HuH-7.5 (cell line): ENCODE measurements at regions not wholly inside any gene's neighbourhood (a gene's known extent, or its start where the extent isn't known, plus 50 kb on each side); places are given as distances from the start of the nearest gene placed in this dataset.

Experiments
- DNase-seq: peaks from one replicate; pipeline ENCODE4 v3.0.0; 2011; ENCODE audit warnings: low spot score

- DNase-seq: no peak
Observed at GRCh38 chr5:161134083-161134482, 282.1 kb upstream of the ATP10B start.

GRCh38 chr5:161115941-161116340 lies 263.9 kb upstream of the ATP10B start:
- no peak for DNase-seq

- DNase-seq: no peak
Observed at GRCh38 chr5:161112371-161112770, 260.4 kb upstream of the ATP10B start.

GRCh38 chr5:161105525-161105924 lies 253.5 kb upstream of the ATP10B start:
- no peak for DNase-seq

- no peak for DNase-seq
Observed at GRCh38 chr5:161098516-161098915, 246.5 kb upstream of the ATP10B start.

- DNase-seq: no peak
Observed at GRCh38 chr5:161096581-161096980, 244.6 kb upstream of the ATP10B start.

- DNase-seq: no peak
Observed at GRCh38 chr5:161095953-161096352, 243.9 kb upstream of the ATP10B start.

GRCh38 chr5:161094411-161094810 lies 242.4 kb upstream of the ATP10B start:
- no peak for DNase-seq

- no peak for DNase-seq
Observed at GRCh38 chr5:161093100-161093499, 241.1 kb upstream of the ATP10B start.

GRCh38 chr5:161089569-161089968 lies 237.6 kb upstream of the ATP10B start:
- DNase-seq: no peak

GRCh38 chr5:161086461-161086860 lies 234.4 kb upstream of the ATP10B start:
- no peak for DNase-seq

- no peak for DNase-seq
Observed at GRCh38 chr5:161085056-161085455, 233.0 kb upstream of the ATP10B start.

GRCh38 chr5:161084115-161084514 lies 232.1 kb upstream of the ATP10B start:
- no peak for DNase-seq

GRCh38 chr5:161078793-161079192 lies 226.8 kb upstream of the ATP10B start:
- DNase-seq: no peak

GRCh38 chr5:161077936-161078545 lies 226.0 kb upstream of the ATP10B start:
- DNase-seq: no peak

GRCh38 chr5:161077496-161077895 lies 225.5 kb upstream of the ATP10B start:
- no peak for DNase-seq

- no peak for DNase-seq
Observed at GRCh38 chr5:161064781-161065180, 212.8 kb upstream of the ATP10B start.

- DNase-seq: no peak
Observed at GRCh38 chr5:161064297-161064696, 212.3 kb upstream of the ATP10B start.

GRCh38 chr5:161058781-161059180 lies 206.8 kb upstream of the ATP10B start:
- no peak for DNase-seq

- no peak for DNase-seq
Observed at GRCh38 chr5:161051920-161052500, 200.0 kb upstream of the ATP10B start.

- no peak for DNase-seq
Observed at GRCh38 chr5:161047024-161047423, 195.0 kb upstream of the ATP10B start.

GRCh38 chr5:161042862-161043261 lies 190.9 kb upstream of the ATP10B start:
- no peak for DNase-seq

- no peak for DNase-seq
Observed at GRCh38 chr5:161042443-161042842, 190.4 kb upstream of the ATP10B start.

GRCh38 chr5:161040818-161041217 lies 188.8 kb upstream of the ATP10B start:
- DNase-seq: no peak
